H9 (cell line): ENCODE measurements at regions not wholly inside any gene's neighbourhood (a gene's known extent, or its start where the extent isn't known, plus 50 kb on each side); places are given as distances from the start of the nearest gene placed in this dataset.

Experiments used
- DNase-seq: peaks from one replicate; pipeline ENCODE4 v3.0.0-alpha.2; 2017
- H2AFZ ChIP-seq: one replicate; pipeline ENCODE4 v1.6.1; 2013; ENCODE audit warnings: mild to moderate bottlenecking, low read length, control low read depth, moderate library complexity
- H2AK5ac ChIP-seq: 2 replicates; pipeline ENCODE4 v1.6.1; 2013; ENCODE audit warnings: low read length, control low read depth, mixed read lengths; ENCODE audit not compliant: insufficient read length
- H2BK120ac ChIP-seq: one replicate; pipeline ENCODE4 v1.6.1; 2013; ENCODE audit warnings: low read depth, mild to moderate bottlenecking, low read length, control low read depth, inconsistent platforms; ENCODE audit not compliant: poor library complexity, severe bottlenecking
- H2BK12ac ChIP-seq: 2 replicates; pipeline ENCODE4 v1.6.1; 2013; ENCODE audit warnings: low read length, control low read depth, mixed read lengths, low read depth; ENCODE audit not compliant: insufficient read length
- H2BK15ac ChIP-seq: 2 replicates; pipeline ENCODE4 v1.6.1; 2013; ENCODE audit warnings: low read depth, low read length, control low read depth
- H2BK20ac ChIP-seq: one replicate; pipeline ENCODE4 v1.6.1; 2013; ENCODE audit warnings: low read depth, mild to moderate bottlenecking, low read length, control low read depth, inconsistent platforms; ENCODE audit not compliant: poor library complexity, severe bottlenecking
- H2BK5ac ChIP-seq: 2 replicates; pipeline ENCODE4 v1.6.1; 2013; ENCODE audit warnings: low read length, control low read depth, mixed read lengths; ENCODE audit not compliant: insufficient read length
- H3K14ac ChIP-seq: 2 replicates; pipeline ENCODE4 v1.6.1; 2013; ENCODE audit warnings: low read length, control low read depth; ENCODE audit not compliant: insufficient read depth
- H3K18ac ChIP-seq: 2 replicates; pipeline ENCODE4 v1.6.1; 2013; ENCODE audit warnings: low read depth, mild to moderate bottlenecking, mixed read lengths, low read length, control low read depth; ENCODE audit not compliant: insufficient read length
- H3K23ac ChIP-seq: 2 replicates; pipeline ENCODE4 v1.6.1; 2013; ENCODE audit warnings: low read length, control low read depth, mixed read lengths, low read depth; ENCODE audit not compliant: insufficient read length
- H3K23me2 ChIP-seq: 2 replicates; pipeline ENCODE4 v1.6.1; 2013; ENCODE audit warnings: low read depth, mild to moderate bottlenecking, mixed read lengths, low read length, control low read depth; ENCODE audit not compliant: insufficient read length, poor library complexity, severe bottlenecking
- H3K27ac ChIP-seq: 2 replicates; pipeline ENCODE4 v1.5.1; 2013; ENCODE audit warnings: low read length, control low read depth, mixed read lengths, low read depth; ENCODE audit not compliant: insufficient read length
- H3K27me3 ChIP-seq: 2 replicates; pipeline ENCODE4 v1.6.1; 2013; ENCODE audit warnings: low read length, control low read depth, inconsistent platforms; ENCODE audit not compliant: insufficient read depth
- H3K4ac ChIP-seq: 2 replicates; pipeline ENCODE4 v1.6.1; 2013; ENCODE audit warnings: low read depth, mild to moderate bottlenecking, control low read depth, inconsistent platforms, low read length, moderate library complexity
- H3K4me1 ChIP-seq: 2 replicates; pipeline ENCODE4 v1.6.1; 2013; ENCODE audit warnings: low read length, control low read depth, inconsistent platforms; ENCODE audit not compliant: insufficient read depth
- H3K4me2 ChIP-seq: 2 replicates; pipeline ENCODE4 v1.6.1; 2013; ENCODE audit warnings: low read length, control low read depth, mixed read lengths; ENCODE audit not compliant: insufficient read length, insufficient read depth
- H3K56ac ChIP-seq: 2 replicates; pipeline ENCODE4 v1.6.1; 2013; ENCODE audit warnings: low read depth, mild to moderate bottlenecking, mixed read lengths, low read length, control low read depth; ENCODE audit not compliant: insufficient read length
- H3K79me1 ChIP-seq: 2 replicates; pipeline ENCODE4 v1.6.1; 2013; ENCODE audit warnings: low read depth, mild to moderate bottlenecking, moderate library complexity, low read length, control low read depth, inconsistent platforms; ENCODE audit not compliant: insufficient read depth, poor library complexity, severe bottlenecking
- H3K79me2 ChIP-seq: 2 replicates; pipeline ENCODE4 v1.6.1; 2013; ENCODE audit warnings: low read length, control low read depth, inconsistent platforms; ENCODE audit not compliant: insufficient read depth
- H3K9ac ChIP-seq: 2 replicates; pipeline ENCODE4 v1.6.1; 2013; ENCODE audit warnings: low read length, control low read depth, mixed read lengths; ENCODE audit not compliant: insufficient read length; ENCODE audit errors: extremely low read depth
- H3K9me3 ChIP-seq: one replicate; pipeline ENCODE4 v1.6.1; 2013; ENCODE audit warnings: low read depth, low read length, inconsistent platforms; ENCODE audit not compliant: control insufficient read depth
- H3T11ph ChIP-seq: one replicate; pipeline ENCODE4 v1.6.1; 2013; ENCODE audit warnings: mild to moderate bottlenecking, low read length, control low read depth, inconsistent platforms
- H4K20me1 ChIP-seq: one replicate; pipeline ENCODE4 v1.6.1; 2013; ENCODE audit not compliant: control insufficient read depth, insufficient read length, insufficient read depth
- H4K5ac ChIP-seq: 2 replicates; pipeline ENCODE4 v1.6.1; 2013; ENCODE audit warnings: low read depth, mild to moderate bottlenecking, mixed read lengths, low read length, control low read depth; ENCODE audit not compliant: insufficient read length
- H4K8ac ChIP-seq: replicated peaks from 2 replicates; pipeline ENCODE4 v1.6.1; 2013; ENCODE audit warnings: low read length, control low read depth, mixed read lengths, low read depth; ENCODE audit not compliant: insufficient read length
- H4K91ac ChIP-seq: 2 replicates; pipeline ENCODE4 v1.6.1; 2013; ENCODE audit warnings: low read depth, mild to moderate bottlenecking, moderate library complexity, mixed read lengths, low read length, control low read depth; ENCODE audit not compliant: insufficient read length
- H3K27ac Mint-ChIP-seq, 3 experiments: 2 replicates in 2 of 3; 3 replicates in 1 of 3; pipeline ENCODE4 v1.8.0; 2020 to 2021; ENCODE audit warnings: mixed read lengths in 3 of 3, mild to moderate bottlenecking in 1 of 3, moderate library complexity in 1 of 3
- H3K27me3 Mint-ChIP-seq: 2 replicates; pipeline ENCODE4 v1.8.0; 2021; ENCODE audit warnings: low read depth, mild to moderate bottlenecking, moderate library complexity, mixed read lengths
- H3K36me3 Mint-ChIP-seq, 3 experiments: 2 replicates in 2 of 3; 3 replicates in 1 of 3; pipeline ENCODE4 v1.8.0; 2020 to 2021; ENCODE audit warnings: low read depth in 3 of 3, mixed read lengths in 3 of 3; ENCODE audit not compliant: insufficient read depth in 1 of 3
- H3K4me1 Mint-ChIP-seq, 2 experiments: 2 replicates each; pipeline ENCODE4 v1.8.0; 2020; ENCODE audit warnings: mixed read lengths in 2 of 2
- H3K4me3 Mint-ChIP-seq, 2 experiments: 2 replicates in 1 of 2; 3 replicates in 1 of 2; pipeline ENCODE4 v1.8.0; 2020 to 2021; ENCODE audit warnings: mild to moderate bottlenecking in 2 of 2, mixed read lengths in 2 of 2, moderate library complexity in 1 of 2
- H3K9me3 Mint-ChIP-seq, 2 experiments: 2 replicates in 1 of 2; 3 replicates in 1 of 2; pipeline ENCODE4 v1.8.0; 2020; ENCODE audit warnings: mild to moderate bottlenecking in 2 of 2, mixed read lengths in 2 of 2, moderate library complexity in 1 of 2
- CTCF ChIP-seq: fragments of 200-600 bp; sonication (generic); conservative IDR thresholded peaks from 3 replicates; pipeline ENCODE4 v1.8.0; 2021; ENCODE audit warnings: antibody characterized with exemption, mild to moderate bottlenecking
- WGBS: extraction: QIAGEN DNeasy Blood & Tissue Kit; methylation state at CpG from one replicate; pipeline ENCODE4 v1.1.7; 2013; ENCODE audit warnings: missing lambda C conversion rate, low lambda C conversion rate, mixed read lengths; ENCODE audit not compliant: insufficient read length; ENCODE audit errors: extremely low coverage; 5-methylcytosine and 5-hydroxymethylcytosine counted together

- H2BK20ac ChIP-seq, result no peak overlapping the region
- TF ChIP-seq CTCF, result no peak
- H3K79me1 ChIP-seq, result no peaks in the 10 kb centered on the region
- no peaks in the 10 kb centered on the region for H3K27me3 ChIP-seq
- no peaks in the 10 kb centered on the region for H3K36me3 Mint-ChIP-seq
- no peak overlapping the region for H3K27ac Mint-ChIP-seq
- no peak overlapping the region for H4K5ac ChIP-seq
- no peak overlapping the region for H2BK5ac ChIP-seq
- no peak overlapping the region for H3K23ac ChIP-seq
- no peak overlapping the region for H3K14ac ChIP-seq
- H3K9me3 Mint-ChIP-seq, result no peaks in the 10 kb centered on the region; a peak in 2 of 5 replicates
- no peaks in the 10 kb centered on the region; the same call in 1 of the 2 replicates for H3K27me3 Mint-ChIP-seq
- no peak overlapping the region for H4K91ac ChIP-seq
- DNase-seq, result no peak
- no peaks in the 10 kb centered on the region for H3K9me3 ChIP-seq
- H3K4me2 ChIP-seq, result no peak overlapping the region
- no peak overlapping the region for H2AK5ac ChIP-seq
- H4K8ac ChIP-seq, result no peak overlapping the region
- H3K79me2 ChIP-seq, result no peaks in the 10 kb centered on the region
- H3K56ac ChIP-seq, result no peak overlapping the region
- no peak overlapping the region for H2BK15ac ChIP-seq
- no peak overlapping the region for H2BK12ac ChIP-seq
- no peaks in the 10 kb centered on the region for H4K20me1 ChIP-seq
- H3K18ac ChIP-seq, result no peak overlapping the region
- no peak overlapping the region for H2AFZ ChIP-seq
- H3K9ac ChIP-seq, result no peak overlapping the region
- WGBS, result no CpG with 5 or more reads among the region's 2 CpGs
- no peak overlapping the region for H3K4ac ChIP-seq
- H3K23me2 ChIP-seq, result no peaks in the 10 kb centered on the region
- no peaks in the 10 kb centered on the region for H3K4me1 ChIP-seq
- no peak overlapping the region for H3T11ph ChIP-seq
- H2BK120ac ChIP-seq, result no peak overlapping the region
- peaks cover 0 to 7% of the 10 kb centered on the region in 2 experiments; a peak in 2 of 4 replicates for H3K4me1 Mint-ChIP-seq
- no peak overlapping the region for H3K4me3 Mint-ChIP-seq
- no peak overlapping the region for H3K27ac ChIP-seq
These were observed 103.8 kb downstream of the DRD1 start for GRCh38 chr5:175340180-175340579.
